Lower lobe of right lung (tissue), 2 donors: ENCODE measurements at regions not wholly inside any gene's neighbourhood (a gene's known extent, or its start where the extent isn't known, plus 50 kb on each side); places are given as distances from the start of the nearest gene placed in this dataset.

ENCODE experiments used
- ATAC-seq, 2 donors: fragments of 200-7000 bp; cut with Tn5 transposase; one replicate each; pipeline ENCODE4 v1.9.1; 2020 to 2022; ENCODE audit warnings: mild to moderate bottlenecking in 2 of 2, moderate library complexity in 2 of 2
- DNase-seq: peaks from one replicate; pipeline ENCODE4 v3.0.0-alpha.2; 2020
- H3K27ac ChIP-seq: fragments of 200-600 bp; one replicate; pipeline ENCODE4 v1.8.0; 2022
- H3K27me3 ChIP-seq: fragments of 200-600 bp; one replicate; pipeline ENCODE4 v1.8.0; 2022; ENCODE audit warnings: low read depth
- H3K36me3 ChIP-seq: fragments of 200-600 bp; one replicate; pipeline ENCODE4 v1.8.0; 2022; ENCODE audit warnings: mild to moderate bottlenecking
- H3K4me1 ChIP-seq: fragments of 200-600 bp; one replicate; pipeline ENCODE4 v1.8.0; 2022
- H3K4me3 ChIP-seq: fragments of 200-600 bp; one replicate; pipeline ENCODE4 v1.8.0; 2022; ENCODE audit warnings: mild to moderate bottlenecking
- H3K9me3 ChIP-seq: fragments of 200-600 bp; one replicate; pipeline ENCODE4 v1.8.0; 2022
- intact Hi-C: fragments of 100-400 bp; cut with DNase I; formaldehyde crosslinking; loops from one replicate; pipeline ENCODE4 v1.11.0; 2022
- TF ChIP-seq, protein P1 (sequence below): fragments of 200-600 bp; IDR thresholded peaks from one replicate; pipeline ENCODE4 v1.8.0; 2022; ENCODE audit warnings: antibody characterized with exemption, mild to moderate bottlenecking
- donor health status: DM: no; HTN: yes; CAD: no; lungs with severe emphysema.

DNA sequence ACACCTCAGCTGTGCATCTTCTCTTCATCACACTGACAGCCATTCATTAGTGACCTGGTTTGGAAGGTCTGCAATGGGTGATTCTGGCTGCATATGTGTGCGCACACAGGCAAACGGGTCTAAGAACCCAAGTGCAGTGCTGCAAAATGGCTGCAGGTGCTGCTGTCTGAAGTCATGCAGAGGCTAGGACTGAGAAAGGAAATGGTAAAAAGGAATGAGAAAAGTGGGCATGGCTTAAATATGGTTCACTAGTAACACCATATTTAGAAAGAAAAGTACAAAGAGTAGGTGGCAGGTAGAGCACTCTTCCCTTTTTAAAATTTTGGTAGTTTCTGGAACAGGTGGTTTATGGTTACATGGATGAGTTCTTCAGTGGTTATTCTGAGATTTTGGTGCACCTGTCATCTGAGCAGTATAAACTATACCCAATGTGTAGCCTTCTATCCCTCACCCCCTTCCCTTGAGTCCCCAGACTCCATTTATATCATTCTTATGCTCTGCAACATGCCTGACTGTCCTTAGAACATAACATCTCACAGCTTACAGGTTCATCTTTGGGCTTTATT is 78.4 kb downstream of the CCNG2 start:
- H3K27me3 ChIP-seq: peaks cover 4% of the 10 kb centered on the region
- no peak for ATAC-seq
- TF ChIP-seq, protein P1, sequence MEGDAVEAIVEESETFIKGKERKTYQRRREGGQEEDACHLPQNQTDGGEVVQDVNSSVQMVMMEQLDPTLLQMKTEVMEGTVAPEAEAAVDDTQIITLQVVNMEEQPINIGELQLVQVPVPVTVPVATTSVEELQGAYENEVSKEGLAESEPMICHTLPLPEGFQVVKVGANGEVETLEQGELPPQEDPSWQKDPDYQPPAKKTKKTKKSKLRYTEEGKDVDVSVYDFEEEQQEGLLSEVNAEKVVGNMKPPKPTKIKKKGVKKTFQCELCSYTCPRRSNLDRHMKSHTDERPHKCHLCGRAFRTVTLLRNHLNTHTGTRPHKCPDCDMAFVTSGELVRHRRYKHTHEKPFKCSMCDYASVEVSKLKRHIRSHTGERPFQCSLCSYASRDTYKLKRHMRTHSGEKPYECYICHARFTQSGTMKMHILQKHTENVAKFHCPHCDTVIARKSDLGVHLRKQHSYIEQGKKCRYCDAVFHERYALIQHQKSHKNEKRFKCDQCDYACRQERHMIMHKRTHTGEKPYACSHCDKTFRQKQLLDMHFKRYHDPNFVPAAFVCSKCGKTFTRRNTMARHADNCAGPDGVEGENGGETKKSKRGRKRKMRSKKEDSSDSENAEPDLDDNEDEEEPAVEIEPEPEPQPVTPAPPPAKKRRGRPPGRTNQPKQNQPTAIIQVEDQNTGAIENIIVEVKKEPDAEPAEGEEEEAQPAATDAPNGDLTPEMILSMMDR: no peak
- intact Hi-C loops: no loop called here
- H3K4me1 ChIP-seq: no peaks in the 10 kb centered on the region
- H3K27ac ChIP-seq: no peak overlapping the region
- H3K9me3 ChIP-seq: no peaks in the 10 kb centered on the region
- no peak for DNase-seq
- no peak overlapping the region for H3K4me3 ChIP-seq
- H3K36me3 ChIP-seq: no peaks in the 10 kb centered on the region

DNA sequence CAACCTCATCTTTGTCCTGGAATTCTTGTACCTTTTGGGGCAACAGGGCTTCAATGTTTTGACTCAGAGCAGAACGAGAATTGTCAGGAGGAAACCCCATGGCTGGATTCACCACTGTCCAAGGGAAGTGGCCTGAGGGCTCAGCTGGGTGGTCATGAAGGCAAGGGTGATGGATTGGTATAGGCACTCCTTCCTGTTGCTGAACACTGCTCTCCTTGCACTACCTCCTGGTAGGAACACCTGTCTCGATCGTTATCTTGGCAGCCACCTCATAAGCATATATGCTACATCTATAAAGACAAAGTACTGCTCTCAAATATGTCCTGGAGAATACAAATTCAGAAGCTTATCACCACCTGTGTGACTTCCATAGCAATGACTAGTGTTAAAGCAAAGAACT is 79.8 kb downstream of the CCNG2 start:
- ATAC-seq (no peak), DNase-seq (no peak)
- Histone ChIP-seq H3K36me3 (no peaks in the 10 kb centered on the region), H3K4me3 (no peak overlapping the region), H3K4me1 (no peaks in the 10 kb centered on the region), H3K27ac (no peak overlapping the region), H3K27me3 (peaks cover 4% of the 10 kb centered on the region), H3K9me3 (no peaks in the 10 kb centered on the region)
- TF ChIP-seq, protein P1: no peak
- intact Hi-C loops: no loop called here

DNA sequence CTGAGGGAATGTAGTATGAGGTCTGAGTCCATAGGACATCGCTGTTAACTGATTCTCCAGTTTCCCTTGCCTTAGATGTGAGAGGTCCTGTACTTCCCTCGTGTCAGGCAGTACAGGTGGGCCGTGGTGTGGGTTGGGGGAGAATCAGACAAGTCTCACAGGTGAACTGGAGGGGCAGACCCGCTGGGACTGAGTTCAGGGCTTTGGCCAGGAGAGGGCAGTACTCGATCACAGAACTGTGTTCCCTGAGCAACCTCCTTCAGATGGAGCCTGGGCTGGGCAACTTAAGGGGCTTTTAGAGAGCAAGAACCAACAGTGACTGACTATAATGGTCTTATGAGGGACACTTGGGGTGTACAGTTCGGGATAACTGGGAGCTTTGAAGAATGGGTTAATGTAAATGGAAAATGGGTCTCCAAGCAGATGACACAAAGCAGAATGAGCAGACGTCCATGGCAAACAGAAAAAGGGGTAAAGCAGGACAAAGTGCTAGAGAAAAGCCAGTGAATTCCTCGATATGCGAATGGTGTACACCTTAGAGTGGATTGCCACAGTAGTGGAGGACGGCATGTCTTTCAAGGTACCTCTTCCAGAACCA is 83.6 kb downstream of the CCNG2 start:
- H3K27ac ChIP-seq: no peak overlapping the region
- intact Hi-C loops: no loop called here
- TF ChIP-seq, protein P1: peak; percentile 73
- peaks cover 4% of the 10 kb centered on the region for H3K27me3 ChIP-seq
- peak; percentile 75 to 82 for ATAC-seq
- H3K4me1 ChIP-seq: no peaks in the 10 kb centered on the region
- no peak overlapping the region for H3K4me3 ChIP-seq
- no peaks in the 10 kb centered on the region for H3K9me3 ChIP-seq
- no peaks in the 10 kb centered on the region for H3K36me3 ChIP-seq
- DNase-seq: peak; percentile 63

DNA sequence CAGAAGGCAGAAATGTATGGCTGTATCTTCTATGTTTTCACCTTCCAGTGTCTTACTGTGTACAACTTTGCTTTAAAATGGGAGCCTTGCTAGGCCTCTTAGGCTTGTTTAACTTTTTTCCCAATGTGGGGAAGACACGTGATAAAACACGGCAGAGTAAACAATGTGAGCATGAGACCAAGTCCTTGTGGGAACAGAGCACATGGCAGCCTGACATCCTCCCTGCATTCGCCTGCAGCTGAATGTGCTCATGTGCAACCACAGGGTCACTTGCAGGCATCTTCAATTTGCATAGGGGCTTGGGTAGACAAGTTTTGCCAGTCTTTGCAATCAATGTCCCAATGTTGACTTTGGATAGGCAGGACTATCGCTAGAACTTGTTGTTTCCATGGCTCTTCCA is 91.8 kb downstream of the CCNG2 start:
- peak in 1 of 2 donors; percentile 22 for ATAC-seq
- no peak overlapping the region for H3K27ac ChIP-seq
- no peak overlapping the region for H3K4me3 ChIP-seq
- DNase-seq: no peak
- intact Hi-C loops: no loop called here
- H3K4me1 ChIP-seq: no peaks in the 10 kb centered on the region
- TF ChIP-seq, protein P1: no peak
- H3K9me3 ChIP-seq: no peaks in the 10 kb centered on the region
- H3K36me3 ChIP-seq: no peaks in the 10 kb centered on the region
- no peaks in the 10 kb centered on the region for H3K27me3 ChIP-seq

DNA sequence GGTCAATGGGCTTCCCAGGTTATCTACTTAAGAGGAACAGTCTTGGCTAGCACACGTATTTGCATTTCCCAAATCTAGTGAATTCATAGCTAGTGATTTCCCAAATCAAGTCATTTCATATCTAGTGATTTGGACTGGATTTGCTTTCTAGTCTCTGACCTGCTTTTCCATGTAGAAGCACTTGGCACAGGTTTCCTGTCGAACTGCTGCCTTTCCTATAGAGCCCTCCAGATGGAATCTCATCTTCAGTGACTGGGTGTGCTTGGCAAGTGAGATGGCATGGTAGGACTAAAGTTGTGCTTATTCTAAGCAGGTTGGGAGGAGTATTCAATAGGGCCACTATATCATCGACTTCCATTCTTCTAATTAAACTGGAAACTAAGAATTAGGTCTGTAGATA is 94.7 kb downstream of the CCNG2 start:
- Histone ChIP-seq H3K27me3 (no peaks in the 10 kb centered on the region), H3K4me1 (no peaks in the 10 kb centered on the region), H3K27ac (no peak overlapping the region), H3K36me3 (no peaks in the 10 kb centered on the region), H3K4me3 (no peak overlapping the region), H3K9me3 (no peaks in the 10 kb centered on the region)
- no peak for DNase-seq
- no peak for ATAC-seq
- TF ChIP-seq, protein P1: no peak
- intact Hi-C loops: no loop called here
